HepG2 (cell line): ENCODE measurements at regions not wholly inside any gene's neighbourhood (a gene's known extent, or its start where the extent isn't known, plus 50 kb on each side); places are given as distances from the start of the nearest gene placed in this dataset.

ENCODE experiments used
- ATAC-seq: fragments of 200-7000 bp; cut with Tn5 transposase; 3 replicates; pipeline ENCODE4 v1.9.1; 2020; ENCODE audit warnings: mild to moderate bottlenecking, moderate library complexity
- BruUV-seq: library from RNA; stranded (reverse); fragments of 400-500 nt; replicated peaks from 2 replicates; lab custom pipeline; 2021; lab: Mats Ljungman, UMichigan
- CTCF ChIA-PET: fragments of 300-600 bp; formaldehyde crosslinking; extraction: SDS; loops from one replicate; lab custom pipeline; 2021; ENCODE audit warnings: low total read pairs, inconsistent platforms, low intra/inter-chr PET ratio; lab: Yijun Ruan, JAX
- POLR2A ChIA-PET: fragments of 350-600 bp; sonication (Branson Sonifier 250); formaldehyde crosslinking; loops from one replicate; lab custom pipeline; 2020; ENCODE audit warnings: antibody characterized with exemption, inconsistent platforms; lab: Yijun Ruan, JAX
- DNase-seq: peaks from one replicate; pipeline ENCODE4 v3.0.0-alpha.2; 2015; ENCODE audit warnings: low spot score
- FAIRE-seq: peaks from 3 replicates; lab custom pipeline; 2011; peaks lifted over from hg19 to GRCh38; lab: Jason Lieb, UNC
- H2AFZ ChIP-seq: one replicate; pipeline ENCODE4 v1.6.1; 2011; ENCODE audit warnings: low read length, inconsistent platforms
- H3K27ac ChIP-seq: fragments of 300-600 bp; 3 replicates; pipeline ENCODE4 v1.8.0; 2011; ENCODE audit warnings: mixed run types, mild to moderate bottlenecking, mixed read lengths, low read length, inconsistent platforms; ENCODE audit not compliant: insufficient read depth; ENCODE audit errors: extremely low read length
- H3K27me3 ChIP-seq, 2 experiments: fragments of 200-600 bp in 1 of 2; 2 replicates in 1 of 2; 3 replicates in 1 of 2; pipeline versions ENCODE4 v1.6.0 to v1.8.0; 2011; ENCODE audit warnings: low read length in 2 of 2, mild to moderate bottlenecking in 2 of 2, moderate library complexity in 2 of 2, inconsistent platforms in 1 of 2; ENCODE audit not compliant: insufficient read depth in 2 of 2, control insufficient read depth in 1 of 2
- H3K36me3 ChIP-seq, 2 experiments: fragments of 200-600 bp in 1 of 2; replicated peaks in 1 of 2; 2 replicates in 1 of 2; 3 replicates in 1 of 2; pipeline versions ENCODE4 v1.5.1 to v1.8.0; 2011; ENCODE audit warnings: low read length in 2 of 2, inconsistent platforms in 1 of 2; ENCODE audit not compliant: insufficient read depth in 2 of 2, control insufficient read depth in 1 of 2
- H3K4me1 ChIP-seq: 2 replicates; pipeline ENCODE4 v1.5.1; 2012; ENCODE audit warnings: low read length, inconsistent platforms; ENCODE audit not compliant: insufficient read depth
- H3K4me2 ChIP-seq: 2 replicates; pipeline ENCODE4 v1.6.0; 2011; ENCODE audit warnings: low read depth, low read length, inconsistent platforms
- H3K4me3 ChIP-seq, 3 experiments: fragments of 200-600 bp in 1 of 3; sonication (generic), shearing (Covaris generic) in 1 of 3; replicated peaks in 1 of 3; 2 replicates each; pipeline ENCODE4 v1.5.1; 2011 to 2016; ENCODE audit warnings: low read length in 3 of 3, inconsistent platforms in 2 of 3, low read depth in 2 of 3, mild to moderate bottlenecking in 2 of 3, control low read depth in 1 of 3, mixed read lengths in 1 of 3; ENCODE audit not compliant: insufficient read depth in 1 of 3
- H3K79me2 ChIP-seq: one replicate; pipeline ENCODE4 v1.6.1; 2011; ENCODE audit warnings: low read length, inconsistent platforms; ENCODE audit not compliant: insufficient read depth
- H3K9ac ChIP-seq: 2 replicates; pipeline ENCODE4 v1.6.0; 2011; ENCODE audit warnings: mild to moderate bottlenecking, low read depth, low read length, inconsistent platforms; ENCODE audit not compliant: insufficient read depth
- H3K9me3 ChIP-seq: 2 replicates; pipeline ENCODE4 v1.5.1; 2012; ENCODE audit warnings: mild to moderate bottlenecking, low read length
- H4K20me1 ChIP-seq: 2 replicates; pipeline ENCODE4 v1.6.0; 2011; ENCODE audit warnings: inconsistent platforms, mild to moderate bottlenecking, low read length, moderate library complexity; ENCODE audit not compliant: insufficient read depth
- SNAPC4 ChIP-seq: sonication (generic); formaldehyde crosslinking; IDR thresholded peaks from 2 replicates; pipeline ENCODE4 v1.4.0; 2020; ENCODE audit warnings: mild to moderate bottlenecking, missing genetic modification reagents
- TAF1 ChIP-seq: sonication (generic); formaldehyde crosslinking; IDR thresholded peaks from 2 replicates; pipeline ENCODE4 v1.4.0; 2020; ENCODE audit warnings: missing genetic modification reagents
- ZNF10 ChIP-seq: sonication (generic); formaldehyde crosslinking; IDR thresholded peaks from 2 replicates; pipeline ENCODE4 v1.4.0; 2020; ENCODE audit warnings: mild to moderate bottlenecking, low read depth, missing genetic modification reagents, borderline replicate concordance
- ZNF253 ChIP-seq: sonication (generic); formaldehyde crosslinking; IDR thresholded peaks from 2 replicates; pipeline ENCODE4 v1.8.0; 2022; ENCODE audit warnings: mild to moderate bottlenecking, missing genetic modification reagents, borderline replicate concordance
- ZNF280D ChIP-seq: sonication (generic); formaldehyde crosslinking; IDR thresholded peaks from 2 replicates; pipeline ENCODE4 v1.5.1; 2020; ENCODE audit warnings: mild to moderate bottlenecking, missing genetic modification reagents
- ZNF362 ChIP-seq: sonication (generic); formaldehyde crosslinking; IDR thresholded peaks from 2 replicates; pipeline ENCODE4 v1.4.0; 2020; ENCODE audit warnings: missing genetic modification reagents, mild to moderate bottlenecking, borderline replicate concordance
- ZNF367 ChIP-seq: sonication (generic); formaldehyde crosslinking; IDR thresholded peaks from 2 replicates; pipeline ENCODE4 v1.4.0; 2020; ENCODE audit warnings: missing genetic modification reagents, borderline replicate concordance
- ZNF572 ChIP-seq: sonication (generic); formaldehyde crosslinking; IDR thresholded peaks from 2 replicates; pipeline ENCODE4 v1.5.1; 2020; ENCODE audit warnings: mild to moderate bottlenecking, missing genetic modification reagents
- ZNF691 ChIP-seq: sonication (generic); formaldehyde crosslinking; IDR thresholded peaks from 2 replicates; pipeline ENCODE4 v1.4.0; 2020; ENCODE audit warnings: missing genetic modification reagents, low read depth, mild to moderate bottlenecking, borderline replicate concordance
- WGBS: methylation state at CpG from one replicate; pipeline ENCODE4 v1.1.6; 2017; ENCODE audit warnings: low lambda C conversion rate; 5-methylcytosine and 5-hydroxymethylcytosine counted together
- in situ Hi-C: cut with HindIII; loops from 2 replicates; pipeline ENCODE4 v1.10.0; 2017; ENCODE audit warnings: low pct_unique_long_range_greater_than_20kb; ENCODE audit not compliant: extremely low pct_ligation_motif_present
- intact Hi-C: fragments of 100-400 bp; cut with micrococcal nuclease; formaldehyde crosslinking; loops from one replicate; pipeline ENCODE4 v1.10.0; 2022; ENCODE audit not compliant: unreplicated experiment
- TF ChIP-seq, protein P1 (sequence below): sonication (generic); formaldehyde crosslinking; IDR thresholded peaks from 2 replicates; pipeline ENCODE4 v1.5.0; 2020; ENCODE audit warnings: missing genetic modification reagents
- TF ChIP-seq, protein P2 (sequence below): sonication (generic); formaldehyde crosslinking; IDR thresholded peaks from 2 replicates; pipeline ENCODE4 v1.4.0; 2020; ENCODE audit warnings: low read depth, mild to moderate bottlenecking, missing genetic modification reagents
- TF ChIP-seq, protein P3 (sequence below): sonication (generic); formaldehyde crosslinking; IDR thresholded peaks from 2 replicates; pipeline ENCODE4 v1.8.1; 2023; ENCODE audit warnings: missing genetic modification reagents, mild to moderate bottlenecking, borderline replicate concordance

DNA sequence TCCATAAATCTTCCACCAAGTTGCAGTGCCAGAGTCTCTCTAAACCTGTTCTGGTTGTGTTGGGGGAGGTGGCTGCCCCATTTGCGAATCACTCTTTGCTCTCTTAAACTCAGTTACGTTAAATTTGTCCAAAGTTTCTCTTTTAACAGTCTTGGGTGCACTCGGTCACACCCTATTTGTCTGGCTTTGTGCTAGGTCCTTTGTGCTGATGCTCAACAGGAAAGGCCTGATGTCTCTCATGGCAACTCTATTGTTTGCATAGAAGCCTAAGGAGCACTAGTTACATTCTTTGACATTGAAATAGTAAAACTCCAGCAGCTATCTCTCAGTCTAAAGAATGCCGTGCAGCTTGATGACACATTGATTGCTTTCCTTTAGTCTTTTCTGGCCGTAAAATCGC lies 105.1 kb downstream of the TRMT11 start:
- Histone ChIP-seq H3K4me1 (no peaks in the 10 kb centered on the region), H3K9me3 (no peaks in the 10 kb centered on the region), H3K4me2 (no peak overlapping the region), H3K36me3 (no peaks in the 10 kb centered on the region; a peak in 1 of 5 replicates), H3K27ac (no peak overlapping the region), H3K27me3 (no peaks in the 10 kb centered on the region), H2AFZ (no peak overlapping the region), H3K4me3 (no peak overlapping the region), H3K9ac (no peak overlapping the region), H4K20me1 (no peaks in the 10 kb centered on the region), H3K79me2 (no peaks in the 10 kb centered on the region)
- in situ Hi-C loops (no loop called here), intact Hi-C loops (no loop called here)
- BruUV-seq: no TSS peak
- CTCF ChIA-PET: no interaction called here
- POLR2A ChIA-PET: no interaction called here
- no peak for DNase-seq
- WGBS: 97% methylated on average over 6 of the region's 6 CpGs
- FAIRE-seq: no peak
- no peak for ATAC-seq
- TF ChIP-seq SNAPC4 (CRISPR knock-in tag) (no peak), ZNF280D (CRISPR knock-in tag) (no peak), ZNF691 (CRISPR knock-in tag) (no peak), ZNF367 (no peak), ZNF10 (no peak), ZNF572 (CRISPR knock-in tag) (no peak), ZNF253 (CRISPR knock-in tag) (no peak), ZNF362 (CRISPR knock-in tag) (no peak), TAF1 (CRISPR knock-in tag) (no peak)
- TF ChIP-seq, protein P1, sequence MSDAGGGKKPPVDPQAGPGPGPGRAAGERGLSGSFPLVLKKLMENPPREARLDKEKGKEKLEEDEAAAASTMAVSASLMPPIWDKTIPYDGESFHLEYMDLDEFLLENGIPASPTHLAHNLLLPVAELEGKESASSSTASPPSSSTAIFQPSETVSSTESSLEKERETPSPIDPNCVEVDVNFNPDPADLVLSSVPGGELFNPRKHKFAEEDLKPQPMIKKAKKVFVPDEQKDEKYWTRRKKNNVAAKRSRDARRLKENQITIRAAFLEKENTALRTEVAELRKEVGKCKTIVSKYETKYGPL (CRISPR knock-in tag): no peak
- TF ChIP-seq, protein P2, sequence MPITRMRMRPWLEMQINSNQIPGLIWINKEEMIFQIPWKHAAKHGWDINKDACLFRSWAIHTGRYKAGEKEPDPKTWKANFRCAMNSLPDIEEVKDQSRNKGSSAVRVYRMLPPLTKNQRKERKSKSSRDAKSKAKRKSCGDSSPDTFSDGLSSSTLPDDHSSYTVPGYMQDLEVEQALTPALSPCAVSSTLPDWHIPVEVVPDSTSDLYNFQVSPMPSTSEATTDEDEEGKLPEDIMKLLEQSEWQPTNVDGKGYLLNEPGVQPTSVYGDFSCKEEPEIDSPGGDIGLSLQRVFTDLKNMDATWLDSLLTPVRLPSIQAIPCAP (CRISPR knock-in tag): no peak
- TF ChIP-seq, protein P3, sequence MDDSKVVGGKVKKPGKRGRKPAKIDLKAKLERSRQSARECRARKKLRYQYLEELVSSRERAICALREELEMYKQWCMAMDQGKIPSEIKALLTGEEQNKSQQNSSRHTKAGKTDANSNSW (CRISPR knock-in tag): no peak
